ENCODE measurements at regions not wholly inside any gene's neighbourhood (a gene's known extent, or its start where the extent isn't known, plus 50 kb on each side); places are given as distances from the start of the nearest gene placed in this dataset.

DNA sequence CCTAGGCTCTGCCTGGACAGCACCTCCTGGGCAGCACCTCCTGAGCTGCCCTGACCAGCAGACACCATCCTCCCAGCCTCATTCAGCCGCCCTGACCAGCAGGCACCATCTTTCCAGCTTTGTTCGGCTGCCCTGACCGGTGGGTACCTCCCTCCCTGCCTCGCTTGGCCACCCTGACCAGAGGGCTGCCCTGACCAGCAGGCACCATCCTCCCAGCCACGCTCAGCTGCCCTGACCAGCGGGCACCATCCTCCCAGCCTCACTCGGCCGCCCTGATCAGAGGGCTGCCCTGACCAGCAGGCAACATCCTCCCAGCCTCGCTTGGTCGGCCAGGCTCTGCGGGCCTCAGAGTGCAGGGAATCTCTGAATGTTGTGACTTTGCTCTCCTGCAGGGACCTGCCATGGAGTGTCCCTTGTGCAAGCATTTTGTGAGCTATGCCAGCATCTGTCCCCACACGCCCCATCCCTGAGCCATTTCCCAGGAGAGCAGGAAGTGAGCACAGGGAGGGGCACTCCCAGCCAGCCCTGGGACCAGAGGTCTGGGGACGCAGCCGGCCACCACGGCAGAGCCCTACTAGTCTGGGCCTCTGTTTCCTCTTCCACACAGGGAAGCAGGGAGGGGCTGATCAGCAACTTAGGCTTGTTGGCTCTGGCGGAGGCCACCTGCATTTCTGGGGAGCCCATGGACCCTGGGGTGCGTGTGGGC is 265.5 kb downstream of the SEC23A start (continued):
- TF ChIP-seq, protein P1, sequence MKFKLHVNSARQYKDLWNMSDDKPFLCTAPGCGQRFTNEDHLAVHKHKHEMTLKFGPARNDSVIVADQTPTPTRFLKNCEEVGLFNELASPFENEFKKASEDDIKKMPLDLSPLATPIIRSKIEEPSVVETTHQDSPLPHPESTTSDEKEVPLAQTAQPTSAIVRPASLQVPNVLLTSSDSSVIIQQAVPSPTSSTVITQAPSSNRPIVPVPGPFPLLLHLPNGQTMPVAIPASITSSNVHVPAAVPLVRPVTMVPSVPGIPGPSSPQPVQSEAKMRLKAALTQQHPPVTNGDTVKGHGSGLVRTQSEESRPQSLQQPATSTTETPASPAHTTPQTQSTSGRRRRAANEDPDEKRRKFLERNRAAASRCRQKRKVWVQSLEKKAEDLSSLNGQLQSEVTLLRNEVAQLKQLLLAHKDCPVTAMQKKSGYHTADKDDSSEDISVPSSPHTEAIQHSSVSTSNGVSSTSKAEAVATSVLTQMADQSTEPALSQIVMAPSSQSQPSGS (CRISPR knock-in tag; IDR thresholded peaks at IDR 0.05; ENCODE audit: borderline replicate concordance, low read depth), result no peak
- TF ChIP-seq GABPB1 (CRISPR knock-in tag; IDR thresholded peaks at IDR 0.05) (no peak), FOXK1 (CRISPR knock-in tag; IDR thresholded peaks at IDR 0.05) (no peak), SMAD4 (CRISPR knock-in tag; IDR thresholded peaks at IDR 0.05) (no peak), ELF4 (CRISPR knock-in tag; IDR thresholded peaks at IDR 0.05; ENCODE audit: low read depth) (no peak)
- TF ChIP-seq, protein P2, sequence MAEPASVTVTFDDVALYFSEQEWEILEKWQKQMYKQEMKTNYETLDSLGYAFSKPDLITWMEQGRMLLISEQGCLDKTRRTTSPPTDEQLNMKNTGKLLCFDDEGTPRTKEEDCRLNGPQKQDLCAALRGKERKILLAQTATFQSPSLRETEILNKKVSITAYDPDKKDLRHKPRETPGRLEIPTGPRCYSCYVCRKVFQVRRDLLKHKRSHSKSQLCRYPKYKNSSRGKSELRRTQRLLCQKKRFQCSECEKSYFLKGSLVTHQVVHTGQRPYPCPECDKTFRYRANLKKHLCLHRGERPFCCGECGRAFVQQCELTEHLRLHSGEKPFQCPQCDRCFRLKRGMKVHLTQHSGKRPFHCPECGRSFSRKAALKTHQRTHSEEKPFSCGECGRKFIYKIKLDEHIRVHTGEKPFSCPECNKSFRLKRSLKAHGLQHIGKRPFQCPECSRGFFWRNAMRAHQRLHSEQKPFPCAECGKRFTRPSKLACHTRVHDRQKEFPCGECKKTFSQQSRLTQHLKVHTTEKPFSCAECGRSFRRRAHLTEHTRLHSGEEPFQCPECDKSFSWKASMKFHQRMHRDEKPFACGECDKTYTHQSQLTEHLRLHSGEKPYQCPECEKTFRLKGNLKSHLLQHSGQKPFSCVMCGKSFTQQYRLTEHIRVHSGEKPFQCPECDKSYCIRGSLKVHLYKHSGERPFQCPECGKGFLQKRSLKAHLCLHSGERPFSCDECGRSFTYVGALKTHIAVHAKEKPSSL (CRISPR knock-in tag; conservative IDR thresholded peaks at IDR 0.05), result no peak
- TF ChIP-seq, protein P3, sequence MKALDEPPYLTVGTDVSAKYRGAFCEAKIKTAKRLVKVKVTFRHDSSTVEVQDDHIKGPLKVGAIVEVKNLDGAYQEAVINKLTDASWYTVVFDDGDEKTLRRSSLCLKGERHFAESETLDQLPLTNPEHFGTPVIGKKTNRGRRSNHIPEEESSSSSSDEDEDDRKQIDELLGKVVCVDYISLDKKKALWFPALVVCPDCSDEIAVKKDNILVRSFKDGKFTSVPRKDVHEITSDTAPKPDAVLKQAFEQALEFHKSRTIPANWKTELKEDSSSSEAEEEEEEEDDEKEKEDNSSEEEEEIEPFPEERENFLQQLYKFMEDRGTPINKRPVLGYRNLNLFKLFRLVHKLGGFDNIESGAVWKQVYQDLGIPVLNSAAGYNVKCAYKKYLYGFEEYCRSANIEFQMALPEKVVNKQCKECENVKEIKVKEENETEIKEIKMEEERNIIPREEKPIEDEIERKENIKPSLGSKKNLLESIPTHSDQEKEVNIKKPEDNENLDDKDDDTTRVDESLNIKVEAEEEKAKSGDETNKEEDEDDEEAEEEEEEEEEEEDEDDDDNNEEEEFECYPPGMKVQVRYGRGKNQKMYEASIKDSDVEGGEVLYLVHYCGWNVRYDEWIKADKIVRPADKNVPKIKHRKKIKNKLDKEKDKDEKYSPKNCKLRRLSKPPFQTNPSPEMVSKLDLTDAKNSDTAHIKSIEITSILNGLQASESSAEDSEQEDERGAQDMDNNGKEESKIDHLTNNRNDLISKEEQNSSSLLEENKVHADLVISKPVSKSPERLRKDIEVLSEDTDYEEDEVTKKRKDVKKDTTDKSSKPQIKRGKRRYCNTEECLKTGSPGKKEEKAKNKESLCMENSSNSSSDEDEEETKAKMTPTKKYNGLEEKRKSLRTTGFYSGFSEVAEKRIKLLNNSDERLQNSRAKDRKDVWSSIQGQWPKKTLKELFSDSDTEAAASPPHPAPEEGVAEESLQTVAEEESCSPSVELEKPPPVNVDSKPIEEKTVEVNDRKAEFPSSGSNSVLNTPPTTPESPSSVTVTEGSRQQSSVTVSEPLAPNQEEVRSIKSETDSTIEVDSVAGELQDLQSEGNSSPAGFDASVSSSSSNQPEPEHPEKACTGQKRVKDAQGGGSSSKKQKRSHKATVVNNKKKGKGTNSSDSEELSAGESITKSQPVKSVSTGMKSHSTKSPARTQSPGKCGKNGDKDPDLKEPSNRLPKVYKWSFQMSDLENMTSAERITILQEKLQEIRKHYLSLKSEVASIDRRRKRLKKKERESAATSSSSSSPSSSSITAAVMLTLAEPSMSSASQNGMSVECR (CRISPR knock-in tag; IDR thresholded peaks at IDR 0.05; ENCODE audit: borderline replicate concordance), result no peak

- no peak for DNase-seq (ENCODE audit: low spot score)
- Mint-ChIP-seq H3K4me3 (no peak overlapping the region), H3K9me3 (no peaks in the 10 kb centered on the region), H3K36me3 (no peaks in the 10 kb centered on the region), H3K4me1 (peaks cover 12% of the 10 kb centered on the region), H3K27me3 (ENCODE audit: low read depth) (no peaks in the 10 kb centered on the region), H3K27ac (no peak overlapping the region)
- POLR2A ChIA-PET, result no interaction called here
- CTCF ChIA-PET, result no interaction called here
- TF ChIP-seq, protein P3 (CRISPR knock-in tag; IDR thresholded peaks at IDR 0.05; ENCODE audit: borderline replicate concordance), result no peak
- TF ChIP-seq ZNF512 (CRISPR knock-in tag; IDR thresholded peaks at IDR 0.05; ENCODE audit: borderline replicate concordance) (no peak), NFYB (CRISPR knock-in tag; conservative IDR thresholded peaks at IDR 0.05; ENCODE audit: low read depth) (no peak), NR3C1 (CRISPR knock-in tag; conservative IDR thresholded peaks at IDR 0.05; ENCODE audit: low read depth) (no peak), RELA (CRISPR knock-in tag; IDR thresholded peaks at IDR 0.05; ENCODE audit: borderline replicate concordance) (no peak), GTF2I (CRISPR knock-in tag; conservative IDR thresholded peaks at IDR 0.05) (no peak), TEAD4 (CRISPR knock-in tag; IDR thresholded peaks at IDR 0.05) (no peak), ZNF671 (CRISPR knock-in tag; IDR thresholded peaks at IDR 0.05) (no peak), ZNF232 (CRISPR knock-in tag; IDR thresholded peaks at IDR 0.05) (no peak)
- TF ChIP-seq, protein P4, sequence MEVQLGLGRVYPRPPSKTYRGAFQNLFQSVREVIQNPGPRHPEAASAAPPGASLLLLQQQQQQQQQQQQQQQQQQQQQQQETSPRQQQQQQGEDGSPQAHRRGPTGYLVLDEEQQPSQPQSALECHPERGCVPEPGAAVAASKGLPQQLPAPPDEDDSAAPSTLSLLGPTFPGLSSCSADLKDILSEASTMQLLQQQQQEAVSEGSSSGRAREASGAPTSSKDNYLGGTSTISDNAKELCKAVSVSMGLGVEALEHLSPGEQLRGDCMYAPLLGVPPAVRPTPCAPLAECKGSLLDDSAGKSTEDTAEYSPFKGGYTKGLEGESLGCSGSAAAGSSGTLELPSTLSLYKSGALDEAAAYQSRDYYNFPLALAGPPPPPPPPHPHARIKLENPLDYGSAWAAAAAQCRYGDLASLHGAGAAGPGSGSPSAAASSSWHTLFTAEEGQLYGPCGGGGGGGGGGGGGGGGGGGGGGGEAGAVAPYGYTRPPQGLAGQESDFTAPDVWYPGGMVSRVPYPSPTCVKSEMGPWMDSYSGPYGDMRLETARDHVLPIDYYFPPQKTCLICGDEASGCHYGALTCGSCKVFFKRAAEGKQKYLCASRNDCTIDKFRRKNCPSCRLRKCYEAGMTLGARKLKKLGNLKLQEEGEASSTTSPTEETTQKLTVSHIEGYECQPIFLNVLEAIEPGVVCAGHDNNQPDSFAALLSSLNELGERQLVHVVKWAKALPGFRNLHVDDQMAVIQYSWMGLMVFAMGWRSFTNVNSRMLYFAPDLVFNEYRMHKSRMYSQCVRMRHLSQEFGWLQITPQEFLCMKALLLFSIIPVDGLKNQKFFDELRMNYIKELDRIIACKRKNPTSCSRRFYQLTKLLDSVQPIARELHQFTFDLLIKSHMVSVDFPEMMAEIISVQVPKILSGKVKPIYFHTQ (CRISPR knock-in tag; IDR thresholded peaks at IDR 0.05), result no peak
- TF ChIP-seq, protein P5, sequence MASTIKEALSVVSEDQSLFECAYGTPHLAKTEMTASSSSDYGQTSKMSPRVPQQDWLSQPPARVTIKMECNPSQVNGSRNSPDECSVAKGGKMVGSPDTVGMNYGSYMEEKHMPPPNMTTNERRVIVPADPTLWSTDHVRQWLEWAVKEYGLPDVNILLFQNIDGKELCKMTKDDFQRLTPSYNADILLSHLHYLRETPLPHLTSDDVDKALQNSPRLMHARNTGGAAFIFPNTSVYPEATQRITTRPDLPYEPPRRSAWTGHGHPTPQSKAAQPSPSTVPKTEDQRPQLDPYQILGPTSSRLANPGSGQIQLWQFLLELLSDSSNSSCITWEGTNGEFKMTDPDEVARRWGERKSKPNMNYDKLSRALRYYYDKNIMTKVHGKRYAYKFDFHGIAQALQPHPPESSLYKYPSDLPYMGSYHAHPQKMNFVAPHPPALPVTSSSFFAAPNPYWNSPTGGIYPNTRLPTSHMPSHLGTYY (CRISPR knock-in tag; IDR thresholded peaks at IDR 0.05), result no peak
- no peak for ATAC-seq
Observed at GRCh38 chr14:38836539-38836938, 266.5 kb downstream of the SEC23A start.

All from WTC11 (cell line).